ENCODE measurements at regions not wholly inside any gene's neighbourhood (a gene's known extent, or its start where the extent isn't known, plus 50 kb on each side); places are given as distances from the start of the nearest gene placed in this dataset.

GRCh38 chrX:150148749-150149672, 210.7 kb upstream of the EOLA2 start:
- Mint-ChIP-seq H3K27ac (no peak overlapping the region), H3K4me3 (no peak overlapping the region), H3K27me3 (ENCODE audit: low read depth) (no peaks in the 10 kb centered on the region), H3K4me1 (ENCODE audit: low read depth) (no peaks in the 10 kb centered on the region), H3K9me3 (no peaks in the 10 kb centered on the region), H3K36me3 (ENCODE audit: low read depth) (no peaks in the 10 kb centered on the region)
- intact Hi-C loops (cut with micrococcal nuclease), result no loop called here
- CTCF ChIA-PET, result no interaction called here
- no peak for DNase-seq

- intact Hi-C loops (cut with micrococcal nuclease), result no loop called here
- CTCF ChIA-PET, result no interaction called here
- Mint-ChIP-seq H3K4me1 (ENCODE audit: low read depth) (no peaks in the 10 kb centered on the region), H3K27ac (no peak overlapping the region), H3K36me3 (ENCODE audit: low read depth) (no peaks in the 10 kb centered on the region), H3K4me3 (no peak overlapping the region), H3K9me3 (no peaks in the 10 kb centered on the region), H3K27me3 (ENCODE audit: low read depth) (no peaks in the 10 kb centered on the region)
- DNase-seq, result no peak
Observed at GRCh38 chrX:150150076-150150779, 211.9 kb upstream of the EOLA2 start.

- Mint-ChIP-seq H3K9me3 (no peaks in the 10 kb centered on the region), H3K36me3 (ENCODE audit: low read depth) (no peaks in the 10 kb centered on the region), H3K4me1 (ENCODE audit: low read depth) (no peaks in the 10 kb centered on the region), H3K4me3 (no peak overlapping the region), H3K27me3 (ENCODE audit: low read depth) (no peaks in the 10 kb centered on the region), H3K27ac (no peak overlapping the region)
- CTCF ChIA-PET, result no interaction called here
- intact Hi-C loops (cut with micrococcal nuclease), result no loop called here
- no peak for DNase-seq
Observed at GRCh38 chrX:150150780-150151125, 212.4 kb upstream of the MAMLD1 start.

GRCh38 chrX:150152036-150152435, 211.1 kb upstream of the MAMLD1 start:
- Mint-ChIP-seq H3K27ac (no peak overlapping the region), H3K27me3 (ENCODE audit: low read depth) (no peaks in the 10 kb centered on the region), H3K4me1 (ENCODE audit: low read depth) (no peaks in the 10 kb centered on the region), H3K4me3 (no peak overlapping the region), H3K36me3 (ENCODE audit: low read depth) (no peaks in the 10 kb centered on the region), H3K9me3 (no peaks in the 10 kb centered on the region)
- DNase-seq, result no peak
- CTCF ChIA-PET, result no interaction called here
- intact Hi-C loops (cut with micrococcal nuclease), result no loop called here

- Mint-ChIP-seq H3K27me3 (ENCODE audit: low read depth) (no peaks in the 10 kb centered on the region), H3K4me3 (no peak overlapping the region), H3K27ac (no peak overlapping the region), H3K36me3 (ENCODE audit: low read depth) (no peaks in the 10 kb centered on the region), H3K4me1 (ENCODE audit: low read depth) (no peaks in the 10 kb centered on the region), H3K9me3 (no peaks in the 10 kb centered on the region)
- intact Hi-C loops (cut with micrococcal nuclease), result no loop called here
- DNase-seq, result no peak
- CTCF ChIA-PET, result no interaction called here
Observed at GRCh38 chrX:150152546-150152945, 210.6 kb upstream of the MAMLD1 start.

GRCh38 chrX:150155436-150156035, 207.6 kb upstream of the MAMLD1 start:
- CTCF ChIA-PET, result no interaction called here

GRCh38 chrX:150156615-150157014, 206.5 kb upstream of the MAMLD1 start:
- H3K9me3 Mint-ChIP-seq, result no peaks in the 10 kb centered on the region
- no peaks in the 10 kb centered on the region for H3K36me3 Mint-ChIP-seq (ENCODE audit: low read depth)
- intact Hi-C loops (cut with micrococcal nuclease), result no loop called here
- H3K27ac Mint-ChIP-seq, result no peak overlapping the region
- DNase-seq, result no peak
- CTCF ChIA-PET, result no interaction called here
- H3K27me3 Mint-ChIP-seq (ENCODE audit: low read depth), result no peaks in the 10 kb centered on the region
- H3K4me1 Mint-ChIP-seq (ENCODE audit: low read depth), result no peaks in the 10 kb centered on the region
- H3K4me3 Mint-ChIP-seq, result no peak overlapping the region

More at GRCh38 chrX:150155436-150156035, 207.6 kb upstream of the MAMLD1 start:
- no peak overlapping the region for H3K4me3 Mint-ChIP-seq
- H3K9me3 Mint-ChIP-seq, result no peaks in the 10 kb centered on the region
- no peak overlapping the region for H3K27ac Mint-ChIP-seq
- H3K27me3 Mint-ChIP-seq (ENCODE audit: low read depth), result no peaks in the 10 kb centered on the region
- no peak for DNase-seq
- H3K36me3 Mint-ChIP-seq (ENCODE audit: low read depth), result no peaks in the 10 kb centered on the region
- H3K4me1 Mint-ChIP-seq (ENCODE audit: low read depth), result no peaks in the 10 kb centered on the region
- intact Hi-C loops (cut with micrococcal nuclease), result no loop called here

- no peaks in the 10 kb centered on the region for H3K27me3 Mint-ChIP-seq (ENCODE audit: low read depth)
- no peak overlapping the region for H3K27ac Mint-ChIP-seq
- CTCF ChIA-PET, result no interaction called here
- DNase-seq, result no peak
- no peaks in the 10 kb centered on the region for H3K36me3 Mint-ChIP-seq (ENCODE audit: low read depth)
- H3K9me3 Mint-ChIP-seq, result no peaks in the 10 kb centered on the region
- H3K4me3 Mint-ChIP-seq, result no peak overlapping the region
- H3K4me1 Mint-ChIP-seq (ENCODE audit: low read depth), result no peaks in the 10 kb centered on the region
- intact Hi-C loops (cut with micrococcal nuclease), result no loop called here
Observed at GRCh38 chrX:150157291-150157690, 205.8 kb upstream of the MAMLD1 start.

GRCh38 chrX:150158554-150159332, 204.4 kb upstream of the MAMLD1 start:
- H3K4me1 Mint-ChIP-seq (ENCODE audit: low read depth), result no peaks in the 10 kb centered on the region
- no peaks in the 10 kb centered on the region for H3K27me3 Mint-ChIP-seq (ENCODE audit: low read depth)
- DNase-seq, result no peak
- no peaks in the 10 kb centered on the region for H3K36me3 Mint-ChIP-seq (ENCODE audit: low read depth)
- CTCF ChIA-PET, result no interaction called here
- no peaks in the 10 kb centered on the region for H3K9me3 Mint-ChIP-seq
- H3K4me3 Mint-ChIP-seq, result no peak overlapping the region
- H3K27ac Mint-ChIP-seq, result no peak overlapping the region
- intact Hi-C loops (cut with micrococcal nuclease), result no loop called here

- intact Hi-C loops (cut with micrococcal nuclease), result no loop called here
- Mint-ChIP-seq H3K27me3 (ENCODE audit: low read depth) (no peaks in the 10 kb centered on the region), H3K4me1 (ENCODE audit: low read depth) (no peaks in the 10 kb centered on the region), H3K4me3 (no peak overlapping the region), H3K9me3 (no peaks in the 10 kb centered on the region), H3K36me3 (ENCODE audit: low read depth) (no peaks in the 10 kb centered on the region), H3K27ac (no peak overlapping the region)
- no peak for DNase-seq
- CTCF ChIA-PET, result no interaction called here
Observed at GRCh38 chrX:150159537-150159936, 203.6 kb upstream of the MAMLD1 start.

- H3K4me3 Mint-ChIP-seq, result no peak overlapping the region
- H3K27ac Mint-ChIP-seq, result no peak overlapping the region
- H3K27me3 Mint-ChIP-seq (ENCODE audit: low read depth), result no peaks in the 10 kb centered on the region
- no peaks in the 10 kb centered on the region for H3K9me3 Mint-ChIP-seq
- intact Hi-C loops (cut with micrococcal nuclease), result no loop called here
- CTCF ChIA-PET, result interaction anchor here (0.7 kb wide), 1 partner anchor 225 kb away, joined by 3 read pairs; no protein-coding TSS in a partner anchor
- no peak for DNase-seq
- no peaks in the 10 kb centered on the region for H3K36me3 Mint-ChIP-seq (ENCODE audit: low read depth)
- no peaks in the 10 kb centered on the region for H3K4me1 Mint-ChIP-seq (ENCODE audit: low read depth)
Observed at GRCh38 chrX:150160656-150161055, 202.5 kb upstream of the MAMLD1 start.

- Mint-ChIP-seq H3K36me3 (ENCODE audit: low read depth) (no peaks in the 10 kb centered on the region), H3K27me3 (ENCODE audit: low read depth) (no peaks in the 10 kb centered on the region), H3K4me1 (ENCODE audit: low read depth) (no peaks in the 10 kb centered on the region), H3K9me3 (no peaks in the 10 kb centered on the region), H3K4me3 (no peak overlapping the region), H3K27ac (no peak overlapping the region)
- no peak for DNase-seq
- CTCF ChIA-PET, result interaction anchor here (0.7 kb wide), 1 partner anchor 225 kb away, joined by 3 read pairs; no protein-coding TSS in a partner anchor
- intact Hi-C loops (cut with micrococcal nuclease), result no loop called here
Observed at GRCh38 chrX:150161193-150161592, 201.9 kb upstream of the MAMLD1 start.
